SU-DHL-6 (cell line): ENCODE measurements at regions not wholly inside any gene's neighbourhood (a gene's known extent, or its start where the extent isn't known, plus 50 kb on each side); places are given as distances from the start of the nearest gene placed in this dataset.

Source experiments
- CTCF ChIP-seq: fragments of 200-600 bp; sonication (generic); IDR thresholded peaks from one replicate; pipeline ENCODE4 v1.5.1; 2017; ENCODE audit warnings: antibody characterized with exemption, mild to moderate bottlenecking, low read length, moderate library complexity; ENCODE audit not compliant: insufficient read depth, poor library complexity, severe bottlenecking
- EZH2phosphoT487 ChIP-seq: fragments of 200-600 bp; sonication (generic), shearing (Covaris generic); conservative IDR thresholded peaks from 2 replicates; pipeline ENCODE4 v1.6.1; 2018; ENCODE audit warnings: mild to moderate bottlenecking, antibody characterized with exemption, low read length, moderate library complexity, mixed read lengths

GRCh38 chr19:20479483-20479882, 86.1 kb downstream of the ZNF737 start:
- no peak for TF ChIP-seq CTCF
- TF ChIP-seq EZH2phosphoT487 = no peak
